ENCODE measurements at regions not wholly inside any gene's neighbourhood (a gene's known extent, or its start where the extent isn't known, plus 50 kb on each side); places are given as distances from the start of the nearest gene placed in this dataset.

GRCh38 chr4:181905708-181906107 lies 337.5 kb upstream of the TENM3 start:
- no peak for DNase-seq

GRCh38 chr4:181908168-181908567 lies 335.0 kb upstream of the TENM3 start:
- no peak for DNase-seq

- no peak for DNase-seq
Measured at GRCh38 chr4:181909368-181909767, 333.8 kb upstream of the TENM3 start.

- no peak for DNase-seq
Measured at GRCh38 chr4:181911420-181911819, 331.8 kb upstream of the TENM3 start.

- DNase-seq: no peak
Measured at GRCh38 chr4:181933471-181933870, 309.7 kb upstream of the TENM3 start.

- no peak for DNase-seq
Measured at GRCh38 chr4:181938631-181939030, 304.6 kb upstream of the TENM3 start.

- DNase-seq: no peak
Measured at GRCh38 chr4:181939199-181939945, 303.8 kb upstream of the TENM3 start.

- DNase-seq: no peak
Measured at GRCh38 chr4:181944527-181944926, 298.7 kb upstream of the TENM3 start.

GRCh38 chr4:181946902-181947301 lies 296.3 kb upstream of the TENM3 start:
- DNase-seq: no peak

GRCh38 chr4:181948839-181949382 lies 294.3 kb upstream of the TENM3 start:
- DNase-seq: no peak

GRCh38 chr4:181949704-181950312 lies 293.4 kb upstream of the TENM3 start:
- DNase-seq: no peak

- DNase-seq: no peak
Measured at GRCh38 chr4:181950372-181951127, 292.7 kb upstream of the TENM3 start.

- DNase-seq: no peak
Measured at GRCh38 chr4:181951265-181951664, 291.9 kb upstream of the TENM3 start.

- DNase-seq: no peak
Measured at GRCh38 chr4:181952478-181952877, 290.7 kb upstream of the TENM3 start.

- no peak for DNase-seq
Measured at GRCh38 chr4:181956512-181956911, 286.7 kb upstream of the TENM3 start.

- no peak for DNase-seq
Measured at GRCh38 chr4:181957088-181957487, 286.1 kb upstream of the TENM3 start.

GRCh38 chr4:181958446-181958845 lies 284.8 kb upstream of the TENM3 start:
- no peak for DNase-seq

GRCh38 chr4:181959121-181959520 lies 284.1 kb upstream of the TENM3 start:
- DNase-seq: no peak

GRCh38 chr4:181960384-181960783 lies 282.8 kb upstream of the TENM3 start:
- DNase-seq: no peak

GRCh38 chr4:181962321-181962720 lies 280.9 kb upstream of the TENM3 start:
- DNase-seq: no peak

- DNase-seq: no peak
Measured at GRCh38 chr4:181964731-181965130, 278.5 kb upstream of the TENM3 start.

GRCh38 chr4:181966104-181966551 lies 277.1 kb upstream of the TENM3 start:
- DNase-seq: no peak

GRCh38 chr4:181967401-181967800 lies 275.8 kb upstream of the TENM3 start:
- DNase-seq: no peak

- no peak for DNase-seq
Measured at GRCh38 chr4:181968371-181968770, 274.8 kb upstream of the TENM3 start.
